ENCODE measurements at regions not wholly inside any gene's neighbourhood (a gene's known extent, or its start where the extent isn't known, plus 50 kb on each side); places are given as distances from the start of the nearest gene placed in this dataset.

DNA sequence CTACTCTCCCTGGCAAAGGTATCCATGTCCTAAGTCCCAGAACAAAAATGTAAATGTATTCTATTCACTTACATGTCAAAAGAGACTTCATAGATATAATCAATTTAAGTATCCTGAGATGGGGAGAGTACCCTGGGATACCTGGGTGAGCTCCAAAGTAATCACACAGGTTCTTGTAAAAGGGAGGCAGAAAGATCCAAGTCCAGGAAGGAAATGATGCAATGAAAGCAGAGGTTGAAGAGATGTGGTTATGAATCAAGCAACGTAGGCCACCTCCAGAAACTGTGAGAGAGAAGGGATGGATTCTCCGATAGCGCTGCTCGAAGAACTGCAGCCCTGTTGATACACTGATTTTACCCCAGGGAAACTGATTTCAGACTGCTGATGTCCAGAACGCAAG is 93.9 kb upstream of the VGLL3 start:
- Mint-ChIP-seq H3K27me3 (ENCODE audit: low read depth) (peaks cover 2% of the 10 kb centered on the region), H3K4me1 (ENCODE audit: low read depth) (peaks cover 19% of the 10 kb centered on the region), H3K36me3 (ENCODE audit: low read depth) (no peaks in the 10 kb centered on the region), H3K27ac (no peak overlapping the region), H3K4me3 (no peak overlapping the region), H3K9me3 (no peaks in the 10 kb centered on the region)
- no peak for DNase-seq (ENCODE audit: low spot score)

GRCh38 chr3:87082796-87083440 is 92.0 kb upstream of the VGLL3 start:
- H3K4me1 Mint-ChIP-seq (ENCODE audit: low read depth) = peaks cover 12% of the 10 kb centered on the region
- no peaks in the 10 kb centered on the region for H3K9me3 Mint-ChIP-seq
- H3K27me3 Mint-ChIP-seq (ENCODE audit: low read depth) = no peaks in the 10 kb centered on the region
- no peak overlapping the region for H3K4me3 Mint-ChIP-seq
- no peaks in the 10 kb centered on the region for H3K36me3 Mint-ChIP-seq (ENCODE audit: low read depth)
- DNase-seq (ENCODE audit: low spot score) = no peak
- H3K27ac Mint-ChIP-seq = no peak overlapping the region

GRCh38 chr3:87077355-87077754 is 86.4 kb upstream of the VGLL3 start:
- Mint-ChIP-seq H3K36me3 (ENCODE audit: low read depth) (no peaks in the 10 kb centered on the region), H3K4me1 (ENCODE audit: low read depth) (no peaks in the 10 kb centered on the region), H3K27me3 (ENCODE audit: low read depth) (no peaks in the 10 kb centered on the region), H3K4me3 (no peak overlapping the region), H3K27ac (no peak overlapping the region), H3K9me3 (no peaks in the 10 kb centered on the region)
- no peak for DNase-seq (ENCODE audit: low spot score)

DNA sequence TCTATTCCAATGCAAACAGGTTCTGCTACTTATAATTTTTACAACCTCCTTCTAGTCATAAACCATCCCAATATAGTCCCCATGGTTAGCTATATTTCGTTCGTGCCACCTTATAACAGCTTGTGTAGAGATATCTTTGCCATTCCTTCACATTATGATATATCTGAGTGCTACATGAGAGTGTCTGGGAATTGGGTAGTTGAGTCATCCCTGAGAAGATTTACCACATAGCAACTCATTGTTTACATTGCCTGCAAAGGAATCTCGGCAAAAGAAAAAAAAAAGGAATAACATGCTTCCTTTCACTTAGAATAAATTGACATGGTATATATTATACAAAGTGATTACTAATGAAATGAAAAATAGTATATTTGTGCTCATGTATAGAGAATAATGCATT is 86.0 kb upstream of the VGLL3 start:
- Mint-ChIP-seq H3K36me3 (ENCODE audit: low read depth) (no peaks in the 10 kb centered on the region), H3K27me3 (ENCODE audit: low read depth) (no peaks in the 10 kb centered on the region), H3K9me3 (no peaks in the 10 kb centered on the region), H3K27ac (no peak overlapping the region), H3K4me3 (no peak overlapping the region), H3K4me1 (ENCODE audit: low read depth) (no peaks in the 10 kb centered on the region)
- DNase-seq (ENCODE audit: low spot score) = no peak

GRCh38 chr3:87073496-87074145 is 82.7 kb upstream of the VGLL3 start:
- Mint-ChIP-seq H3K4me3 (no peak overlapping the region), H3K27me3 (ENCODE audit: low read depth) (no peaks in the 10 kb centered on the region), H3K4me1 (ENCODE audit: low read depth) (no peaks in the 10 kb centered on the region), H3K9me3 (no peaks in the 10 kb centered on the region), H3K27ac (no peak overlapping the region), H3K36me3 (ENCODE audit: low read depth) (no peaks in the 10 kb centered on the region)
- no peak for DNase-seq (ENCODE audit: low spot score)

- no peak overlapping the region for H3K27ac Mint-ChIP-seq
- no peaks in the 10 kb centered on the region for H3K27me3 Mint-ChIP-seq (ENCODE audit: low read depth)
- no peak overlapping the region for H3K4me3 Mint-ChIP-seq
- H3K36me3 Mint-ChIP-seq (ENCODE audit: low read depth) = no peaks in the 10 kb centered on the region
- DNase-seq (ENCODE audit: low spot score) = no peak
- no peaks in the 10 kb centered on the region for H3K9me3 Mint-ChIP-seq
- H3K4me1 Mint-ChIP-seq (ENCODE audit: low read depth) = no peaks in the 10 kb centered on the region
Measured at GRCh38 chr3:87072446-87072845, 81.5 kb upstream of the VGLL3 start.

DNA sequence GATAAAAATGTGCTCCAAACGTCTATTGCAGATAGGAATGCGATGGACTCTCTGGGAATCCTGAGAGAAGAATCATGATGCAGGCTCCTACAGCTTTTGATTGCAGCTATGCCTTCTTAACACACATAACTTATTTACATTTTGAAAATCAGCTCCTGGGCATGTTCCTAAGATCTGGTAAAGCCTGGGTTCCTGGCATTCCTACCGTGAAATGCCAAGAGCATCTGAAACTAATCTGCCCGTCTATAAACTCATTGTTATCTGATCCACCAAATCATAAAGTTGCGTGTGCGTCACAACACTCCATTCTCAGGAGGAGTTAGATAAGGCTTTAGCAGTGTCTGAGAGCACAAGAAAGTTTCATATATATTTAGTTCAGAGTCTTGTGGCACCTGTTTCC is 79.0 kb upstream of the VGLL3 start:
- Mint-ChIP-seq H3K4me3 (no peak overlapping the region), H3K9me3 (no peaks in the 10 kb centered on the region), H3K36me3 (ENCODE audit: low read depth) (no peaks in the 10 kb centered on the region), H3K4me1 (ENCODE audit: low read depth) (no peaks in the 10 kb centered on the region), H3K27me3 (ENCODE audit: low read depth) (no peaks in the 10 kb centered on the region), H3K27ac (no peak overlapping the region)
- DNase-seq (ENCODE audit: low spot score) = no peak

DNA sequence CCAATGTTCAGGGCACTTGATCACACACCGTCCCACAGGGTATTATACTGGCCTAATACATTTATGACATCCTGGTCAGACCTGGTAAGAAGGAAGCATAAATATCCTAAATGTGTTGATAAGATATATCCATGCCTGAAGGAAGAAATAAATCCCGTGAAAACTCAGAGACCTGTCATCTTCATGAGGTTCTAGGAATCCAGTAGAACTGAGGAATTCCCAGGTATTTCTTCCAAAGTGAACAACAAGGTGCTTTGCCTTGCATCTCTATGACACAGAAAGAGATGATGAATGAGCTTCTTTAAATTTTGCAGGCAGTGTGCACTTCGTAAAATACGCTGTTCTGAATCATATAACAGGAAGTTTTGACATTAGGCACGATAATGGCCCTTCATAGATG is 78.1 kb upstream of the VGLL3 start:
- Mint-ChIP-seq H3K27me3 (ENCODE audit: low read depth) (no peaks in the 10 kb centered on the region), H3K36me3 (ENCODE audit: low read depth) (no peaks in the 10 kb centered on the region), H3K4me1 (ENCODE audit: low read depth) (no peaks in the 10 kb centered on the region), H3K27ac (no peak overlapping the region), H3K9me3 (no peaks in the 10 kb centered on the region), H3K4me3 (no peak overlapping the region)
- no peak for DNase-seq (ENCODE audit: low spot score)

DNA sequence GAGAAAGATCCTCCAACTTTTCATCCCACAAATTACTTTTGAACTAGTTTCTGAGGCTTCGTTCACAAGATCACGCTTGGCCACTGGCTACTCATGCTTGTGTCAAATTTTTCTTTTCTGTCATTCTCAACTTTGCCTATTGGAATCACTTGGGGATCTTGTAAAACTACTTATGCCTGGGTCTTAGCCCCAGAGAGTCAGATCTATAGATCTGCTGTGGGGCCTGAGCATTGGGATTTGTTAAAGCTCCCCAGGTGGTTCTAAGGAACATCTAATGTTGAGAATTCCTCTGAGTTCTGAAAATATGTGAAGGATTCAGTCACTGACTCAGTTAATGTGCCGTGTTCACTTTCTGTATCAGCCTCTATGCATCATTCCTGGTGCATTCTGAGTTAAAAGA is 71.7 kb upstream of the VGLL3 start:
- Mint-ChIP-seq H3K4me3 (no peak overlapping the region), H3K36me3 (ENCODE audit: low read depth) (no peaks in the 10 kb centered on the region), H3K27ac (no peak overlapping the region), H3K9me3 (no peaks in the 10 kb centered on the region), H3K4me1 (ENCODE audit: low read depth) (no peaks in the 10 kb centered on the region), H3K27me3 (ENCODE audit: low read depth) (no peaks in the 10 kb centered on the region)
- no peak for DNase-seq (ENCODE audit: low spot score)

DNA sequence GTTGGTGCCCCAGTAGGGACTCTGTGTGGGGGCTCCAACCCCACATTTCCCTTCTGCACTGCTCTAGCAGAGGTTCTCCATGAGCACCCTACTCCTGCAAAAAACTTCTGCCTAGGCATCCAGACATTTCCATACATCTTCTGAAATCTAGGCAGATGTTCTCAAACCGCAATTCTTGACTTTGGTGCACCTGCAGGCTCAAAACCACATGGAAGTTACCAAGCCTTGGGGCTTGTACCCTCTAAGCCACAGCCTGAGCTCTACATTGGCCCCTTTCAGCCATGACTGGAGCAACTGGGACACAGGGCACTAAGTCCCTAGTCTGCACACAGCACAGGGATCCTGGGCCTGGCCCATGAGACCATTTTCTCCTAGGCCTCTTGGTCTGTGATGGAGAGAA is 66.5 kb upstream of the VGLL3 start:
- Mint-ChIP-seq H3K27me3 (ENCODE audit: low read depth) (no peaks in the 10 kb centered on the region), H3K9me3 (no peaks in the 10 kb centered on the region), H3K36me3 (ENCODE audit: low read depth) (no peaks in the 10 kb centered on the region), H3K4me1 (ENCODE audit: low read depth) (no peaks in the 10 kb centered on the region), H3K4me3 (no peak overlapping the region), H3K27ac (no peak overlapping the region)
- no peak for DNase-seq (ENCODE audit: low spot score)

- Mint-ChIP-seq H3K9me3 (no peaks in the 10 kb centered on the region), H3K27me3 (ENCODE audit: low read depth) (no peaks in the 10 kb centered on the region), H3K27ac (no peak overlapping the region), H3K4me3 (no peak overlapping the region), H3K36me3 (ENCODE audit: low read depth) (no peaks in the 10 kb centered on the region), H3K4me1 (ENCODE audit: low read depth) (no peaks in the 10 kb centered on the region)
- no peak for DNase-seq (ENCODE audit: low spot score)
Measured at GRCh38 chr3:87053553-87053952, 62.6 kb upstream of the VGLL3 start.

- no peaks in the 10 kb centered on the region for H3K9me3 Mint-ChIP-seq
- no peak overlapping the region for H3K27ac Mint-ChIP-seq
- no peaks in the 10 kb centered on the region for H3K27me3 Mint-ChIP-seq (ENCODE audit: low read depth)
- H3K36me3 Mint-ChIP-seq (ENCODE audit: low read depth) = no peaks in the 10 kb centered on the region
- no peak for DNase-seq (ENCODE audit: low spot score)
- H3K4me1 Mint-ChIP-seq (ENCODE audit: low read depth) = no peaks in the 10 kb centered on the region
- no peak overlapping the region for H3K4me3 Mint-ChIP-seq
Measured at GRCh38 chr3:87052499-87053260, 61.7 kb upstream of the VGLL3 start.

DNA sequence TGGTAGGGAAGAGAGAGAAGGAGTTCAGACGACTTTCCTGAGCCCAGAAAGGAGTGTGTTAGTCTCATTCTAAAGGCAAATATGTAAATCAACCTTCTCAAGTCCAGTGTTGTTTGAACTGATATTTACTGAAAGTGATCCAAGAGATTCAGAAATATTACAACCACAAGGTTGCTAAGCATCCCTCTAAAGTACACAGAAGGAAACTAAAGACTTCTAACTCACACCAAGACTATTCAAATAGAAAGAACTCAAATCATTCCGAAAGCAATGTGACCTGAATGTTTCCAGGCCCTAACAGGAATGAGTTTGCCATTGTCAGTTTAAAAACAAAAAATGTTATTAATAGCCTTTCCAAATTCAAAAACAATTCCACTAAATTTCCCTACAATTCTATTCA is 56.9 kb upstream of the VGLL3 start:
- no peaks in the 10 kb centered on the region for H3K27me3 Mint-ChIP-seq (ENCODE audit: low read depth)
- H3K9me3 Mint-ChIP-seq = no peaks in the 10 kb centered on the region
- H3K4me3 Mint-ChIP-seq = no peak overlapping the region
- H3K4me1 Mint-ChIP-seq (ENCODE audit: low read depth) = no peaks in the 10 kb centered on the region
- H3K36me3 Mint-ChIP-seq (ENCODE audit: low read depth) = no peaks in the 10 kb centered on the region
- DNase-seq (ENCODE audit: low spot score) = no peak
- H3K27ac Mint-ChIP-seq = no peak overlapping the region

DNA sequence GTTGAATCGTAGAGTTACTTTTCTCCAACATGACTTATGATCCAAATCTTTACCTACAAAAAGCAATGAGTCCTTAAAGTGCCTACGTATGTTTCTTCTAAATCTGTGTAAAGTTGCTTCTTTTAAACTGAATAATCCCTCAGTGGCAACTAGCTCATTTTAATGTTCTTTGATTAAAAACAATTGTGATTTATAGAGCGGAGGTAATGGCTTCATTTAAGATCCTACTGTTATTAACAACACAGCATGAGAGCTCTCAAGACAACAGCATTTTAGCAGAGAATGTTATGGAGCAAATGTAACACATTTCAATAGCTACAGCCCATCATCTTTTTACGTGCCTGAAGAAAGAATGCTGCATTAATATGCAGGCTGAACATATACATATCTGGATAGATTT is 55.3 kb upstream of the VGLL3 start:
- no peak overlapping the region for H3K27ac Mint-ChIP-seq
- no peak for DNase-seq (ENCODE audit: low spot score)
- no peaks in the 10 kb centered on the region for H3K36me3 Mint-ChIP-seq (ENCODE audit: low read depth)
- H3K4me3 Mint-ChIP-seq = no peak overlapping the region
- H3K27me3 Mint-ChIP-seq (ENCODE audit: low read depth) = no peaks in the 10 kb centered on the region
- H3K9me3 Mint-ChIP-seq = no peaks in the 10 kb centered on the region
- H3K4me1 Mint-ChIP-seq (ENCODE audit: low read depth) = no peaks in the 10 kb centered on the region
